Osteoblast (primary cell): ENCODE measurements at regions not wholly inside any gene's neighbourhood (a gene's known extent, or its start where the extent isn't known, plus 50 kb on each side); places are given as distances from the start of the nearest gene placed in this dataset.

ENCODE experiments used
- DNase-seq: peaks from one replicate; pipeline ENCODE4 v3.0.0; 2011; ENCODE audit warnings: low spot score, mixed read lengths; ENCODE audit not compliant: insufficient read length; ENCODE audit errors: missing footprints
- H2AFZ ChIP-seq: 2 replicates; pipeline ENCODE4 v1.6.0; 2011; ENCODE audit warnings: mild to moderate bottlenecking, low read length
- H3K27ac ChIP-seq: 2 replicates; pipeline ENCODE4 v1.5.1; 2011; ENCODE audit warnings: mild to moderate bottlenecking, low read depth, low read length, moderate library complexity
- H3K27me3 ChIP-seq: 2 replicates; pipeline ENCODE4 v1.6.0; 2012; ENCODE audit warnings: mild to moderate bottlenecking, control low read depth, inconsistent platforms, low read length, moderate library complexity; ENCODE audit not compliant: insufficient read depth
- H3K36me3 ChIP-seq: 2 replicates; pipeline ENCODE4 v1.5.1; 2011; ENCODE audit warnings: mild to moderate bottlenecking, low read length, control low read depth, moderate library complexity; ENCODE audit not compliant: insufficient read depth
- H3K4me1 ChIP-seq: 2 replicates; pipeline ENCODE4 v1.5.1; 2011; ENCODE audit warnings: mild to moderate bottlenecking, low read length, control low read depth, moderate library complexity; ENCODE audit not compliant: insufficient read depth
- H3K4me2 ChIP-seq: 2 replicates; pipeline ENCODE4 v1.6.0; 2011; ENCODE audit warnings: mild to moderate bottlenecking, low read length; ENCODE audit not compliant: insufficient read depth
- H3K4me3 ChIP-seq: fragments of 200-600 bp; sonication (generic); 3 replicates; pipeline ENCODE4 v1.5.1; 2012; ENCODE audit warnings: mild to moderate bottlenecking, low read length, inconsistent platforms; ENCODE audit not compliant: insufficient read depth
- H3K79me2 ChIP-seq: 2 replicates; pipeline ENCODE4 v1.6.0; 2012; ENCODE audit warnings: mild to moderate bottlenecking, low read length, control low read depth, inconsistent platforms; ENCODE audit not compliant: insufficient read depth
- H3K9me3 ChIP-seq: 2 replicates; pipeline ENCODE4 v1.5.1; 2011; ENCODE audit warnings: low read depth, low read length, control low read depth
- H4K20me1 ChIP-seq: 2 replicates; pipeline ENCODE4 v1.6.0; 2012; ENCODE audit warnings: mild to moderate bottlenecking, low read length, control low read depth; ENCODE audit not compliant: insufficient read depth
- TF ChIP-seq, protein P1 (sequence below): IDR thresholded peaks from 2 replicates; pipeline ENCODE4 v1.5.1; 2011; ENCODE audit warnings: mild to moderate bottlenecking, low read depth, low read length, moderate library complexity; ENCODE audit errors: extremely low read depth

DNA sequence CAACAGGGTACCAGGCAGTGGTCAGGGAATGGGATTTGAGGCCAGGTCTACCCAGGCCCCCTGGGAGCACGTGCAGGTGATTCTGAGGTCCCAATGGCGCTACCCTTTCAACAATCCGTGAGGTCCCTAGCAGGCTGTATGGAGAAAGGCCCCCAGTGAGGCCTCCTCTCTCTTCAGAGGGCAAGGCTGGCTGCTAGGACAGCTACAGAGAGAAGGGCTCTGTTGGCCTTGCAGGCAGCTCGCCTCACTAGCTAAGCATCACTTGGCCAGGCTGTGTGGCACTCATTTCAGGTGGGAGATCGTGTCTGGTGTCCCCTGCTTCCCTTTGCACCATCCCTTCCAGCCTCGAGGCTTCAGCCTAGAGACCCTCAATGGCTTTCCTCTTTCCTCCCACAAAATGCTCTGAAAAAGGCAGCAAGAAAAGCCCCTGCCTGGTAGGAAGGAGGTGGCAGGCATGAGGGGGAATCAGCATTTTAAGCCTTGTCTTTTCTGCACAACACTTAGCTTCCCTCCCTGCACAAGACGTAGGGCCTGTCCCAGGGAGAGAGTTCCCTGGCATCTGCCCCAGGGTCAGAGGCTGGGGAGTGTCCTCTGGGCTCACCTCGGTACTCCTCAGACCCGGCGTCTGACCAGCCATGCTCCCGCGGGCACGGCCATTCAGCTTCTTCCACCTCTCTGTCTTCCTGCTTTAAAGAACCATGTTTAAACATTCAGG is 111.8 kb downstream of the ASB7 start:
- DNase-seq, result peak; percentile 53
- no peak overlapping the region for H2AFZ ChIP-seq
- no peak overlapping the region for H3K4me3 ChIP-seq
- H3K4me1 ChIP-seq, result peaks cover 9% of the 10 kb centered on the region
- H3K27me3 ChIP-seq, result no peaks in the 10 kb centered on the region
- H4K20me1 ChIP-seq, result no peaks in the 10 kb centered on the region
- no peaks in the 10 kb centered on the region for H3K79me2 ChIP-seq
- H3K27ac ChIP-seq, result peak overlapping the region; percentile 85
- no peaks in the 10 kb centered on the region for H3K36me3 ChIP-seq
- H3K9me3 ChIP-seq, result no peaks in the 10 kb centered on the region
- no peak overlapping the region for H3K4me2 ChIP-seq
- TF ChIP-seq, protein P1, sequence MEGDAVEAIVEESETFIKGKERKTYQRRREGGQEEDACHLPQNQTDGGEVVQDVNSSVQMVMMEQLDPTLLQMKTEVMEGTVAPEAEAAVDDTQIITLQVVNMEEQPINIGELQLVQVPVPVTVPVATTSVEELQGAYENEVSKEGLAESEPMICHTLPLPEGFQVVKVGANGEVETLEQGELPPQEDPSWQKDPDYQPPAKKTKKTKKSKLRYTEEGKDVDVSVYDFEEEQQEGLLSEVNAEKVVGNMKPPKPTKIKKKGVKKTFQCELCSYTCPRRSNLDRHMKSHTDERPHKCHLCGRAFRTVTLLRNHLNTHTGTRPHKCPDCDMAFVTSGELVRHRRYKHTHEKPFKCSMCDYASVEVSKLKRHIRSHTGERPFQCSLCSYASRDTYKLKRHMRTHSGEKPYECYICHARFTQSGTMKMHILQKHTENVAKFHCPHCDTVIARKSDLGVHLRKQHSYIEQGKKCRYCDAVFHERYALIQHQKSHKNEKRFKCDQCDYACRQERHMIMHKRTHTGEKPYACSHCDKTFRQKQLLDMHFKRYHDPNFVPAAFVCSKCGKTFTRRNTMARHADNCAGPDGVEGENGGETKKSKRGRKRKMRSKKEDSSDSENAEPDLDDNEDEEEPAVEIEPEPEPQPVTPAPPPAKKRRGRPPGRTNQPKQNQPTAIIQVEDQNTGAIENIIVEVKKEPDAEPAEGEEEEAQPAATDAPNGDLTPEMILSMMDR, result no peak

DNA sequence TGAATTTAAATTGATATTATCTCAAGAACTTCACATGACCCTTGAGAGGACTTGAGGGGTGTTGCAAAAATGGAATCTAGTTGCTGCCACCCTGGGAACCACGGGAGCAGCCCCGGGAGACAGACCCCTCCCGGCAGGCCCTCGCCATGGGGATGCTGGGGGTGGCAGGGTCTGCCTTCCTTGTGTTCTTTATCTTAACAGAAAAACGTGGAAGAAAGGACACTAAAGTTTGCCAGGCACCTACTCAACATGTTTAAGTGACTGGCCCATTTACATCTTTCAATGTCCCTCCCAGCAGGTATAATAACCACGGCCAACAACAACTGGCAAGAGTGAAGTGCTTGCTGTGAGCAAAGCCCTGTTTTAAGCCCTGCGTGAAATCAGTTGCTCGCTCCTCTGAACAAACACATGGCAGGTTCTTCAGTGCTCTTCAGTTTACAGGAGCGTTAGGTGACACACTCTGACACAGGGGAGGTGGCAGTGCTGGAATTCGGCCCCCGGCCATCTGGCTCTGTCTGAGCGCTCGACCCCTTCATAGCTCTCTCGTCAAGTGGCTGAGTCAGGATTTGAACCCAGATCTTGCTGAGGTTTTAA is 112.5 kb downstream of the ASB7 start:
- Histone ChIP-seq H3K36me3 (no peaks in the 10 kb centered on the region), H3K4me3 (no peak overlapping the region), H2AFZ (no peak overlapping the region), H3K9me3 (no peaks in the 10 kb centered on the region), H3K4me2 (no peak overlapping the region), H3K27ac (no peak overlapping the region), H3K27me3 (no peaks in the 10 kb centered on the region), H4K20me1 (no peaks in the 10 kb centered on the region), H3K4me1 (peaks cover 9% of the 10 kb centered on the region), H3K79me2 (no peaks in the 10 kb centered on the region)
- TF ChIP-seq, protein P1, result no peak
- DNase-seq, result no peak

DNA sequence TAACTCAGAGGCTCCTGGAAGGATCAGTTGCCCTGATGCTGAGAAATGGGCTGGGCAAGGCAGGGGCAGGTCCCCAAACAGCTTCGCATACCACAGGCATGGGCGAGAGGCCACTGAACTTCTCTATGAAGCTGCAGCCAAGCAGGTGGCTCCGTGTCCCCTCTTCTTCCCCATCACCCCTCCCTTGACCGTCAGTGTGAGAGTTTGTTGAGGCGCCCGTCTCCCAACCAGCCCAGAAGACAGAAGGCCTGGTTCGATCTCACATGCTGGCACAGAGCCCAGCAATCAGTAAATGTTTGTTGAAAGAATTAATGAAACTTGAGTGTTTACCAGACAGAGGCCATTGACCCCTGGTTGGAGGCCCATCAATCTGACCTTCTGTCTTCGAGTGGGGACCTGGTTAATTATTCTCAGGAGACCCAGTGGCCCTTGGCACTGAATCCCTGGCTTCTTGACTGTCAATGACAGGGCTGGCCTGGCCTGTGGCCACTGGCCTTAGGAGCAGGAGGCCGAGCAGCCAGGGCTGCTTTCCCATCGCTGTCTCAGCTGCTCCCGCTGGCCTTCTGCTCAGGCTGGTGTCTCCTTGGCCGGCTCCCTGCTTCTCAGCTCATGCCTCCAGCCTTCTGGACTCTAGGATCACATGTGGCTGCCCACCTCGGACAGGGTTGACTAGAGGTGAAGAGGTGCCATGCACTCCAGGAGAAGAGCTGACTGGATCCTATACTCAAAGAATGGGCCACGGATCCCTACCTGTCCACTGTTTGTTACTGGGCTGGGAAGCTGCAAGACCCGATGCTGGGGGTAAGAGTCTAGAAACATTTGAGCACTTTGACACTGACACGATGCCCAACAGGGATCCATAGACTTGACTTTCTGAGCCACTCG is 113.4 kb downstream of the ASB7 start:
- no peak for DNase-seq
- Histone ChIP-seq H3K4me1 (peaks cover 15% of the 10 kb centered on the region), H3K27ac (no peak overlapping the region), H4K20me1 (no peaks in the 10 kb centered on the region), H3K4me2 (no peak overlapping the region), H3K4me3 (no peak overlapping the region), H2AFZ (no peak overlapping the region), H3K9me3 (no peaks in the 10 kb centered on the region), H3K79me2 (no peaks in the 10 kb centered on the region), H3K27me3 (no peaks in the 10 kb centered on the region), H3K36me3 (no peaks in the 10 kb centered on the region)
- TF ChIP-seq, protein P1, result no peak
